ENCODE measurements at regions not wholly inside any gene's neighbourhood (a gene's known extent, or its start where the extent isn't known, plus 50 kb on each side); places are given as distances from the start of the nearest gene placed in this dataset.

GRCh38 chr10:28737096-28737495 lies 59.8 kb downstream of the BAMBI start:
- TF ChIP-seq EZH2 (IDR thresholded peaks at IDR 0.05) = no peak
- no peak for TF ChIP-seq POLR2AphosphoS5 (IDR thresholded peaks at IDR 0.05; ENCODE audit: borderline replicate concordance, low read depth, low read length)
- no peak for TF ChIP-seq FOXP2 (optimal IDR thresholded peaks at IDR 0.05; ENCODE audit: control extremely low read depth, extremely low read length, insufficient read depth)
